ENCODE measurements at regions not wholly inside any gene's neighbourhood (a gene's known extent, or its start where the extent isn't known, plus 50 kb on each side); places are given as distances from the start of the nearest gene placed in this dataset.

- no peak for DNase-seq (ENCODE audit: extremely low spot score)
- POLR2A ChIA-PET: no interaction called here
- CTCF ChIA-PET: no interaction called here
- TF ChIP-seq PKNOX1 (IDR thresholded peaks at IDR 0.05): 0 out of 2 replicates have a peak, but pooled peaks have one; percentile 12
- no peak for TF ChIP-seq NFRKB (IDR thresholded peaks at IDR 0.05)
- TF ChIP-seq FOXM1 (IDR thresholded peaks at IDR 0.05; ENCODE audit: borderline replicate concordance): no peak
These were observed 142.1 kb upstream of the FOXF1 start for GRCh38 chr16:86368261-86368660.

GRCh38 chr16:86370062-86370461 lies 140.3 kb upstream of the FOXF1 start:
- POLR2A ChIA-PET: no interaction called here
- CTCF ChIA-PET: no interaction called here
- TF ChIP-seq NFRKB (IDR thresholded peaks at IDR 0.05) (no peak), PKNOX1 (IDR thresholded peaks at IDR 0.05) (0 out of 2 replicates have a peak, but pooled peaks have one; percentile 44), LEF1 (IDR thresholded peaks at IDR 0.05; ENCODE audit: borderline replicate concordance) (no peak), CTBP1 (IDR thresholded peaks at IDR 0.05; ENCODE audit: borderline replicate concordance) (no peak), ZNF384 (IDR thresholded peaks at IDR 0.05) (no peak), FOXA1 (IDR thresholded peaks at IDR 0.05) (no peak)
- DNase-seq (ENCODE audit: extremely low spot score): no peak

- ChIA-PET CTCF (interaction anchor here (0.6 kb wide), 1 partner anchor 90 kb away, joined by 3 read pairs; no protein-coding TSS in a partner anchor), POLR2A (interaction anchor here (0.7 kb wide), 1 partner anchor 10 kb away, joined by 3 read pairs; no protein-coding TSS in a partner anchor)
- no peak for DNase-seq (ENCODE audit: extremely low spot score)
- TF ChIP-seq ELF4 (IDR thresholded peaks at IDR 0.05) (no peak), SP1 (IDR thresholded peaks at IDR 0.05) (no peak)
These were observed 139.1 kb upstream of the FOXF1 start for GRCh38 chr16:86371083-86371803.

- ChIA-PET CTCF (no interaction called here), POLR2A (no interaction called here)
- no peak for TF ChIP-seq SUZ12 (IDR thresholded peaks at IDR 0.05)
- DNase-seq (ENCODE audit: extremely low spot score): no peak
These were observed 138.1 kb upstream of the FOXF1 start for GRCh38 chr16:86372193-86372592.

GRCh38 chr16:86373276-86373901 lies 136.9 kb upstream of the FOXF1 start:
- DNase-seq (ENCODE audit: extremely low spot score): no peak
- POLR2A ChIA-PET: no interaction called here
- CTCF ChIA-PET: no interaction called here
- TF ChIP-seq ZNF384 (IDR thresholded peaks at IDR 0.05): no peak
- TF ChIP-seq SUZ12 (IDR thresholded peaks at IDR 0.05): no peak
- TF ChIP-seq HDGF (IDR thresholded peaks at IDR 0.05; ENCODE audit: borderline replicate concordance): no peak

- ChIA-PET CTCF (no interaction called here), POLR2A (no interaction called here)
- TF ChIP-seq CTBP1 (IDR thresholded peaks at IDR 0.05; ENCODE audit: borderline replicate concordance): no peak
- no peak for TF ChIP-seq FOXK2 (IDR thresholded peaks at IDR 0.05)
- TF ChIP-seq HDGF (IDR thresholded peaks at IDR 0.05; ENCODE audit: borderline replicate concordance): no peak
- no peak for TF ChIP-seq ZNF384 (IDR thresholded peaks at IDR 0.05)
- no peak for TF ChIP-seq L3MBTL2 (conservative IDR thresholded peaks at IDR 0.05)
- TF ChIP-seq BHLHE40 (IDR thresholded peaks at IDR 0.05; ENCODE audit: borderline replicate concordance): no peak
- no peak for TF ChIP-seq ARNT (IDR thresholded peaks at IDR 0.05)
- no peak for TF ChIP-seq FOXM1 (IDR thresholded peaks at IDR 0.05; ENCODE audit: borderline replicate concordance)
- no peak for TF ChIP-seq SP1 (IDR thresholded peaks at IDR 0.05)
- TF ChIP-seq TARDBP (IDR thresholded peaks at IDR 0.05): no peak
- no peak for TF ChIP-seq LEF1 (IDR thresholded peaks at IDR 0.05; ENCODE audit: borderline replicate concordance)
- TF ChIP-seq FOXA1 (IDR thresholded peaks at IDR 0.05): no peak
- TF ChIP-seq NFRKB (IDR thresholded peaks at IDR 0.05): no peak
- no peak for DNase-seq (ENCODE audit: extremely low spot score)
These were observed 135.7 kb upstream of the FOXF1 start for GRCh38 chr16:86374603-86375130.

GRCh38 chr16:86375364-86375763 lies 135.0 kb upstream of the FOXF1 start:
- TF ChIP-seq LEF1 (IDR thresholded peaks at IDR 0.05; ENCODE audit: borderline replicate concordance) (no peak), L3MBTL2 (conservative IDR thresholded peaks at IDR 0.05) (no peak), CTBP1 (IDR thresholded peaks at IDR 0.05; ENCODE audit: borderline replicate concordance) (no peak), FOXM1 (IDR thresholded peaks at IDR 0.05; ENCODE audit: borderline replicate concordance) (no peak)
- no peak for DNase-seq (ENCODE audit: extremely low spot score)
- POLR2A ChIA-PET: no interaction called here
- CTCF ChIA-PET: no interaction called here

- no peak for DNase-seq (ENCODE audit: extremely low spot score)
- CTCF ChIA-PET: no interaction called here
- POLR2A ChIA-PET: no interaction called here
These were observed 134.5 kb upstream of the FOXF1 start for GRCh38 chr16:86375851-86376250.

More at GRCh38 chr16:86375851-86376250, 134.5 kb upstream of the FOXF1 start:
- TF ChIP-seq BHLHE40 (IDR thresholded peaks at IDR 0.05; ENCODE audit: borderline replicate concordance) (no peak), ZNF384 (IDR thresholded peaks at IDR 0.05) (no peak), LEF1 (IDR thresholded peaks at IDR 0.05; ENCODE audit: borderline replicate concordance) (no peak)
